CD14-positive monocyte (primary cell): ENCODE measurements at regions not wholly inside any gene's neighbourhood (a gene's known extent, or its start where the extent isn't known, plus 50 kb on each side); places are given as distances from the start of the nearest gene placed in this dataset.

Experiments used
- DNase-seq, 3 donors: peaks; one replicate each; pipeline ENCODE4 v3.0.0-alpha.2; 2011 to 2022
- H2AFZ ChIP-seq: 2 replicates; pipeline ENCODE4 v1.6.0; 2012; ENCODE audit warnings: mild to moderate bottlenecking, low read depth, low read length, inconsistent platforms; ENCODE audit not compliant: insufficient read depth, poor library complexity, severe bottlenecking
- H3K27ac ChIP-seq, 2 donors: 1 replicate in 1 of 2; 2 replicates in 1 of 2; pipeline ENCODE4 v1.5.1; 2012 to 2013; ENCODE audit warnings: low read length in 2 of 2, control low read depth in 1 of 2, inconsistent platforms in 1 of 2, low read depth in 1 of 2, mild to moderate bottlenecking in 1 of 2
- H3K27me3 ChIP-seq, 2 donors: one replicate each; pipeline versions ENCODE4 v1.6.0 to v1.6.1; 2011 to 2013; ENCODE audit warnings: low read length in 2 of 2; ENCODE audit not compliant: control insufficient read depth in 2 of 2, insufficient read depth in 2 of 2
- H3K36me3 ChIP-seq, 2 donors: replicated peaks in 1 of 2; 1 replicate in 1 of 2; 2 replicates in 1 of 2; pipeline versions ENCODE4 v1.5.1 to v1.6.1; 2012 to 2013; ENCODE audit warnings: low read length in 2 of 2, control low read depth in 1 of 2, inconsistent platforms in 1 of 2, mild to moderate bottlenecking in 1 of 2; ENCODE audit not compliant: insufficient read depth in 2 of 2, control insufficient read depth in 1 of 2
- H3K4me1 ChIP-seq, 2 donors: 1 replicate in 1 of 2; 2 replicates in 1 of 2; pipeline versions ENCODE4 v1.5.1 to v1.6.1; 2012 to 2013; ENCODE audit warnings: low read length in 2 of 2, control low read depth in 1 of 2, inconsistent platforms in 1 of 2, mild to moderate bottlenecking in 1 of 2, moderate library complexity in 1 of 2; ENCODE audit not compliant: insufficient read depth in 2 of 2, control insufficient read depth in 1 of 2
- H3K4me2 ChIP-seq: replicated peaks from 2 replicates; pipeline ENCODE3; 2012; ENCODE audit warnings: low read length, moderate library complexity, mild to moderate bottlenecking; ENCODE audit not compliant: poor library complexity, severe bottlenecking; ENCODE audit errors: extremely low read depth
- H3K4me3 ChIP-seq, 3 experiments: fragments of 200-600 bp in 1 of 3; sonication (generic) in 1 of 3; replicated peaks in 1 of 3; 1 replicate in 2 of 3; 2 replicates in 1 of 3; pipeline ENCODE4 v1.5.1; 2011 to 2013; ENCODE audit warnings: low read length in 3 of 3, mild to moderate bottlenecking in 3 of 3, control low read depth in 2 of 3, low read depth in 2 of 3, inconsistent platforms in 1 of 3, moderate library complexity in 1 of 3
- H3K79me2 ChIP-seq: 2 replicates; pipeline ENCODE4 v1.6.0; 2012; ENCODE audit warnings: mild to moderate bottlenecking, control low read depth, inconsistent platforms, low read length, moderate library complexity; ENCODE audit not compliant: insufficient read depth
- H3K9ac ChIP-seq: 2 replicates; pipeline ENCODE4 v1.6.0; 2017; ENCODE audit warnings: low read length, mild to moderate bottlenecking; ENCODE audit not compliant: insufficient read depth, poor library complexity, severe bottlenecking
- H3K9me3 ChIP-seq, 2 donors: replicated peaks in 1 of 2; 1 replicate in 1 of 2; 2 replicates in 1 of 2; pipeline versions ENCODE4 v1.5.1 to v1.6.1; 2012 to 2013; ENCODE audit warnings: low read length in 2 of 2, control low read depth in 1 of 2; ENCODE audit not compliant: control insufficient read depth in 1 of 2, insufficient read depth in 1 of 2
- H4K20me1 ChIP-seq: 2 replicates; pipeline ENCODE4 v1.6.0; 2012; ENCODE audit warnings: mild to moderate bottlenecking, low read length, control low read depth, moderate library complexity; ENCODE audit not compliant: insufficient read depth
- H3K27ac Mint-ChIP-seq, 7 donors: one replicate each; pipeline ENCODE4 v1.8.0; 2020; ENCODE audit warnings: mild to moderate bottlenecking in 7 of 7, mixed read lengths in 7 of 7, moderate library complexity in 6 of 7, inconsistent platforms in 2 of 7
- H3K27me3 Mint-ChIP-seq, 3 donors: one replicate each; pipeline ENCODE4 v1.8.0; 2021 to 2022; ENCODE audit warnings: low read depth in 3 of 3, mild to moderate bottlenecking in 3 of 3, mixed read lengths in 3 of 3, moderate library complexity in 3 of 3, inconsistent platforms in 1 of 3
- H3K36me3 Mint-ChIP-seq, 2 donors: one replicate each; pipeline ENCODE4 v1.8.0; 2020; ENCODE audit warnings: mixed read lengths in 2 of 2, inconsistent platforms in 1 of 2, mild to moderate bottlenecking in 1 of 2
- H3K4me1 Mint-ChIP-seq: one replicate; pipeline ENCODE4 v1.8.0; 2020; ENCODE audit warnings: mild to moderate bottlenecking, mixed read lengths
- H3K4me3 Mint-ChIP-seq, 2 donors: one replicate each; pipeline ENCODE4 v1.8.0; 2020; ENCODE audit warnings: mild to moderate bottlenecking in 2 of 2, mixed read lengths in 2 of 2, moderate library complexity in 1 of 2
- H3K9me3 Mint-ChIP-seq, 7 donors: one replicate each; pipeline ENCODE4 v1.8.0; 2020 to 2022; ENCODE audit warnings: mixed read lengths in 7 of 7, mild to moderate bottlenecking in 6 of 7, moderate library complexity in 6 of 7, inconsistent platforms in 2 of 7
- CTCF ChIP-seq: fragments of 200-600 bp; IDR thresholded peaks from one replicate; pipeline ENCODE4 v1.8.0; 2022; ENCODE audit warnings: antibody characterized with exemption, mild to moderate bottlenecking
- WGBS: methylation state at CpG from one replicate; pipeline ENCODE4 v1.1.5; 2013; ENCODE audit warnings: missing lambda C conversion rate; ENCODE audit not compliant: insufficient coverage; 5-methylcytosine and 5-hydroxymethylcytosine counted together
- intact Hi-C, 2 donors: fragments of 100-400 bp; cut with micrococcal nuclease; formaldehyde crosslinking; loops; one replicate each; pipeline versions ENCODE4 v1.15.0 to v1.15.1; 2023

GRCh38 chr9:27933210-27934025, 360.1 kb upstream of the C9orf72 start:
- no peaks in the 10 kb centered on the region for H4K20me1 ChIP-seq
- Mint-ChIP-seq H3K27me3 (no peaks in the 10 kb centered on the region), H3K27ac (no peak overlapping the region), H3K9me3 (peaks cover 0 to 4% (median 0%) of the 10 kb centered on the region in 7 donors), H3K4me1 (no peaks in the 10 kb centered on the region), H3K4me3 (no peak overlapping the region), H3K36me3 (no peaks in the 10 kb centered on the region)
- H3K9ac ChIP-seq = no peak overlapping the region
- H3K4me2 ChIP-seq = no peak overlapping the region
- 86% methylated on average over 3 of the region's 6 CpGs for WGBS
- TF ChIP-seq CTCF = no peak
- no peaks in the 10 kb centered on the region for H3K27me3 ChIP-seq
- H3K79me2 ChIP-seq = no peaks in the 10 kb centered on the region
- H3K4me1 ChIP-seq = no peaks in the 10 kb centered on the region
- H3K36me3 ChIP-seq = no peaks in the 10 kb centered on the region
- no peaks in the 10 kb centered on the region for H3K9me3 ChIP-seq
- H2AFZ ChIP-seq = no peak overlapping the region
- intact Hi-C loops = no loop called here
- no peak for DNase-seq
- no peak overlapping the region for H3K27ac ChIP-seq
- no peak overlapping the region for H3K4me3 ChIP-seq

- Histone ChIP-seq H3K36me3 (no peaks in the 10 kb centered on the region), H3K4me2 (no peak overlapping the region), H3K9me3 (no peaks in the 10 kb centered on the region), H3K4me1 (no peaks in the 10 kb centered on the region), H3K4me3 (no peak overlapping the region), H3K27me3 (no peaks in the 10 kb centered on the region), H3K27ac (no peak overlapping the region), H2AFZ (no peak overlapping the region), H3K79me2 (no peaks in the 10 kb centered on the region), H3K9ac (no peak overlapping the region), H4K20me1 (no peaks in the 10 kb centered on the region)
- H3K9me3 Mint-ChIP-seq = peaks cover 0 to 4% (median 0%) of the 10 kb centered on the region in 7 donors
- TF ChIP-seq CTCF = no peak
- H3K27ac Mint-ChIP-seq = no peak overlapping the region
- no peaks in the 10 kb centered on the region for H3K36me3 Mint-ChIP-seq
- H3K4me1 Mint-ChIP-seq = no peaks in the 10 kb centered on the region
- H3K27me3 Mint-ChIP-seq = no peaks in the 10 kb centered on the region
- H3K4me3 Mint-ChIP-seq = no peak overlapping the region
- intact Hi-C loops = no loop called here
- 64% methylated on average over 5 of the region's 5 CpGs for WGBS
- no peak for DNase-seq
Measured at GRCh38 chr9:27934471-27934870, 361.2 kb upstream of the C9orf72 start.
